ENCODE measurements at regions not wholly inside any gene's neighbourhood (a gene's known extent, or its start where the extent isn't known, plus 50 kb on each side); places are given as distances from the start of the nearest gene placed in this dataset.
"Not testable (repeated sequence)": the region's sequence is repeated elsewhere in the genome, so short reads cannot be mapped to it uniquely, and the experiment has no call there.

GRCh38 chr7:25742316-25742715 is 409.7 kb upstream of the NFE2L3 start:
- no peak for DNase-seq (ENCODE audit: low spot score)

GRCh38 chr7:25743670-25744451 is 408.1 kb upstream of the NFE2L3 start:
- not testable (repeated sequence) for DNase-seq (ENCODE audit: low spot score)

- no peak for DNase-seq (ENCODE audit: low spot score)
Measured at GRCh38 chr7:25750744-25751508, 401.1 kb upstream of the NFE2L3 start.

- DNase-seq (ENCODE audit: low spot score), result no peak
Measured at GRCh38 chr7:25752154-25752553, 399.8 kb upstream of the NFE2L3 start.

GRCh38 chr7:25752967-25753791 is 398.8 kb upstream of the NFE2L3 start:
- no peak for DNase-seq (ENCODE audit: low spot score)

GRCh38 chr7:25753837-25754236 is 398.2 kb upstream of the NFE2L3 start:
- no peak for DNase-seq (ENCODE audit: low spot score)

- no peak for DNase-seq (ENCODE audit: low spot score)
Measured at GRCh38 chr7:25754333-25754732, 397.7 kb upstream of the NFE2L3 start.

GRCh38 chr7:25754751-25755150 is 397.2 kb upstream of the NFE2L3 start:
- DNase-seq (ENCODE audit: low spot score), result no peak

GRCh38 chr7:25756601-25757000 is 395.4 kb upstream of the NFE2L3 start:
- DNase-seq (ENCODE audit: low spot score), result no peak

- DNase-seq (ENCODE audit: low spot score), result no peak
Measured at GRCh38 chr7:25758559-25758958, 393.4 kb upstream of the NFE2L3 start.

- DNase-seq (ENCODE audit: low spot score), result no peak
Measured at GRCh38 chr7:25759286-25759685, 392.7 kb upstream of the NFE2L3 start.

GRCh38 chr7:25759748-25760147 is 392.2 kb upstream of the NFE2L3 start:
- DNase-seq (ENCODE audit: low spot score), result no peak

GRCh38 chr7:25762511-25763462 is 389.2 kb upstream of the NFE2L3 start:
- DNase-seq (ENCODE audit: low spot score), result no peak

- DNase-seq (ENCODE audit: low spot score), result no peak
Measured at GRCh38 chr7:25763463-25763860, 388.5 kb upstream of the NFE2L3 start.

GRCh38 chr7:25765110-25765655 is 386.8 kb upstream of the NFE2L3 start:
- DNase-seq (ENCODE audit: low spot score), result no peak

- DNase-seq (ENCODE audit: low spot score), result no peak
Measured at GRCh38 chr7:25770235-25770634, 381.8 kb upstream of the NFE2L3 start.

GRCh38 chr7:25770670-25771069 is 381.3 kb upstream of the NFE2L3 start:
- no peak for DNase-seq (ENCODE audit: low spot score)

- no peak for DNase-seq (ENCODE audit: low spot score)
Measured at GRCh38 chr7:25771491-25771890, 380.5 kb upstream of the NFE2L3 start.

- no peak for DNase-seq (ENCODE audit: low spot score)
Measured at GRCh38 chr7:25772802-25773201, 379.2 kb upstream of the NFE2L3 start.

- DNase-seq (ENCODE audit: low spot score), result no peak
Measured at GRCh38 chr7:25774675-25775074, 377.3 kb upstream of the NFE2L3 start.

GRCh38 chr7:25775570-25775969 is 376.4 kb upstream of the NFE2L3 start:
- DNase-seq (ENCODE audit: low spot score), result no peak
